Lung (tissue), 11 donors: ENCODE measurements at regions not wholly inside any gene's neighbourhood (a gene's known extent, or its start where the extent isn't known, plus 50 kb on each side); places are given as distances from the start of the nearest gene placed in this dataset.

Source experiments
- ATAC-seq: fragments of 200-7000 bp; cut with Tn5 transposase; one replicate; pipeline ENCODE4 v1.9.1; 2020; ENCODE audit warnings: moderate number of reproducible peaks; ENCODE audit not compliant: insufficient read depth, low FRiP score
- DNase-seq, 3 donors: peaks; one replicate each; pipeline ENCODE4 v3.0.0-alpha.2; 2013 to 2017
- H3K27ac ChIP-seq, 2 donors: one replicate each; pipeline ENCODE4 v1.5.1; 2013; ENCODE audit warnings: mild to moderate bottlenecking in 2 of 2, moderate library complexity in 2 of 2, control low read depth in 1 of 2, inconsistent platforms in 1 of 2, low read depth in 1 of 2, low read length in 1 of 2
- H3K27me3 ChIP-seq, 3 donors: one replicate each; pipeline ENCODE4 v1.5.1; 2013; ENCODE audit warnings: low read length in 2 of 3; ENCODE audit not compliant: control insufficient read depth in 3 of 3, insufficient read depth in 3 of 3
- H3K36me3 ChIP-seq, 4 donors: one replicate each; pipeline ENCODE4 v1.5.1; 2013; ENCODE audit warnings: low read length in 4 of 4, mild to moderate bottlenecking in 1 of 4, moderate library complexity in 1 of 4; ENCODE audit not compliant: control insufficient read depth in 4 of 4, insufficient read depth in 4 of 4
- H3K4me1 ChIP-seq, 5 donors: one replicate each; pipeline ENCODE4 v1.5.1; 2013; ENCODE audit warnings: low read length in 5 of 5, mild to moderate bottlenecking in 2 of 5, moderate library complexity in 1 of 5; ENCODE audit not compliant: control insufficient read depth in 5 of 5, insufficient read depth in 5 of 5
- H3K4me3 ChIP-seq: one replicate; pipeline ENCODE4 v1.5.1; 2013; ENCODE audit warnings: mild to moderate bottlenecking, control low read depth, moderate library complexity
- H3K9ac ChIP-seq, 2 donors: one replicate each; pipeline ENCODE4 v1.5.1; 2013; ENCODE audit warnings: low read length in 2 of 2, control low read depth in 1 of 2; ENCODE audit not compliant: insufficient read depth in 1 of 2
- H3K9me3 ChIP-seq, 4 donors: one replicate each; pipeline ENCODE4 v1.5.1; 2013; ENCODE audit warnings: low read length in 3 of 4, mild to moderate bottlenecking in 1 of 4, moderate library complexity in 1 of 4; ENCODE audit not compliant: control insufficient read depth in 4 of 4, insufficient read depth in 3 of 4
- CTCF ChIP-seq: IDR thresholded peaks from 2 replicates; pipeline ENCODE4 v1.5.1; 2012; ENCODE audit warnings: mild to moderate bottlenecking; ENCODE audit errors: control extremely low read depth, extremely low read depth
- WGBS, 2 donors: extraction: QIAGEN DNeasy Blood & Tissue Kit; methylation state at CpG; one replicate each; pipeline ENCODE4 v1.1.7; 2013; 5-methylcytosine and 5-hydroxymethylcytosine counted together
- donor health status: control.
- donor health status: control.
- donor health status: Bipolar disorder and iron deficiency.
- donor health status: healthy.
- donor health status: DM: yes; HTN: yes; CAD: no.

GRCh38 chr3:193788189-193788991 lies 195.4 kb downstream of the OPA1 start:
- no peaks in the 10 kb centered on the region for H3K27me3 ChIP-seq
- peaks cover 0 to 27% (median 16%) of the 10 kb centered on the region in 5 donors for H3K4me1 ChIP-seq
- no peak overlapping the region for H3K4me3 ChIP-seq
- ATAC-seq, result peak; percentile 77
- H3K27ac ChIP-seq, result no peak overlapping the region
- 31 to 36% methylated on average over 15 of the region's 15 CpGs for WGBS, 2 donors
- H3K36me3 ChIP-seq, result no peaks in the 10 kb centered on the region
- peak; percentile 65 for TF ChIP-seq CTCF
- H3K9ac ChIP-seq, result no peak overlapping the region
- peak; percentile 78 to 90 (median 87) for DNase-seq
- no peaks in the 10 kb centered on the region for H3K9me3 ChIP-seq

- Histone ChIP-seq H3K27me3 (no peaks in the 10 kb centered on the region), H3K9me3 (no peaks in the 10 kb centered on the region), H3K9ac (no peak overlapping the region), H3K36me3 (no peaks in the 10 kb centered on the region), H3K27ac (no peak overlapping the region), H3K4me1 (peaks cover 0 to 32% (median 21%) of the 10 kb centered on the region in 5 donors), H3K4me3 (no peak overlapping the region)
- WGBS, 2 donors, result 93 to 100% methylated on average over 1 of the region's 1 CpG
- no peak for TF ChIP-seq CTCF
- DNase-seq (no peak), ATAC-seq (no peak)
Observed at GRCh38 chr3:193789455-193789854, 196.4 kb downstream of the OPA1 start.

GRCh38 chr3:193790086-193790990 lies 197.3 kb downstream of the OPA1 start:
- TF ChIP-seq CTCF, result no peak
- no peak for ATAC-seq
- WGBS, 2 donors, result 73 to 93% methylated on average over 4 of the region's 4 CpGs

More at GRCh38 chr3:193790086-193790990, 197.3 kb downstream of the OPA1 start:
- no peak overlapping the region for H3K27ac ChIP-seq
- H3K4me3 ChIP-seq, result no peak overlapping the region
- H3K36me3 ChIP-seq, result no peaks in the 10 kb centered on the region
- H3K9ac ChIP-seq, result no peak overlapping the region
- peaks cover 0 to 41% (median 27%) of the 10 kb centered on the region in 5 donors for H3K4me1 ChIP-seq
- no peak for DNase-seq
- no peaks in the 10 kb centered on the region for H3K27me3 ChIP-seq
- H3K9me3 ChIP-seq, result no peaks in the 10 kb centered on the region
